Head of caudate nucleus (tissue), 42 donors: ENCODE measurements at regions not wholly inside any gene's neighbourhood (a gene's known extent, or its start where the extent isn't known, plus 50 kb on each side); places are given as distances from the start of the nearest gene placed in this dataset.

ENCODE experiments used
- DNase-seq, 42 donors: peaks; one replicate each; pipeline versions ENCODE4 v3.0.0 to v3.0.0-alpha.2; 2020 to 2021; ENCODE audit warnings: mixed read lengths in 7 of 42
- intact Hi-C: fragments of 100-400 bp; cut with DNase I; formaldehyde crosslinking; loops from one replicate; pipeline ENCODE4 v1.15.0; 2022

GRCh38 chr10:21243748-21244257, 281.7 kb downstream of the SKIDA1 start:
- DNase-seq = peak in 1 of 42 donors; percentile 22

GRCh38 chr10:21242915-21243314, 282.6 kb downstream of the SKIDA1 start:
- intact Hi-C loops = no loop called here
- DNase-seq = no peak

More at GRCh38 chr10:21243748-21244257, 281.7 kb downstream of the SKIDA1 start:
- intact Hi-C loops = no loop called here

DNA sequence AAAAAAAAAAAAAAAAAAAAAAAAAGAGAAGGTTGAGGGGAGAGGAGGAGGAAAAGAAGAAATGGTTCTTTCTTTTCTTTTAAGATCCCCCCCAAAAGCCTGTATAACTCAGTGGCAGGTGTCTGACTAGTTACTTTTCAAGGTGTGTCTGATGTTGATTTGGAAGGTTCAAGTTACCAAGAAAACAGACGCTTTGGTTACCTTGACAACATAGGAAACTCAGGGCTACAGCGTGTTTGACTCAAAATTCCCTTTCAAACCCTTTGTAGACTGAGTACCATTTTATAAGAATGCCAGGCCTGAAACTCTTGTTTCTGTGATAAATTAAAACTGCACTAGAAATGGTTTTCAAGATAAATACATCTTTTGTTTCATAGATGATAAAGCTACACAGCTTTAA, 286.8 kb downstream of the SKIDA1 start:
- intact Hi-C loops = no loop called here
- no peak for DNase-seq

DNA sequence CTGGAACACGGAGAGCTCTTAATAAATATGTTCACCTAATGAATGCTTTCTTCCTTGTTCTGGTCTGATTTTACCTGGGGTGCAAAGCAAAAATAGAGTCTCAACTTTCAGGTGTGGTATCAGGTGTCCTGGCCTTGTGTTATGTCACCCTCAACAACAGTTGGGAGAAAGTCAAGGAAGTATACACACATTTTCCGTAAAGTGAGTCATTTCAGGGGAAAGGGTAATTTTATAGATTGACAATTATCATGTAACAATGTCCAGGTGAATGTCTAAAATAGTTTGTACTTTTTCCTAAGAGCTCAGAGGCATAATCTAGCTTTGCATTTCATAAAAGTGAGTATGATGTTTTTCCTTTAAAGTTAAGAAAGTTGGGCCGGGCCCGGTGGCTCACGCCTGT, 287.4 kb downstream of the SKIDA1 start:
- no peak for DNase-seq
- intact Hi-C loops = no loop called here

GRCh38 chr10:21234761-21235160, 290.7 kb downstream of the SKIDA1 start:
- intact Hi-C loops = no loop called here
- DNase-seq = no peak

DNA sequence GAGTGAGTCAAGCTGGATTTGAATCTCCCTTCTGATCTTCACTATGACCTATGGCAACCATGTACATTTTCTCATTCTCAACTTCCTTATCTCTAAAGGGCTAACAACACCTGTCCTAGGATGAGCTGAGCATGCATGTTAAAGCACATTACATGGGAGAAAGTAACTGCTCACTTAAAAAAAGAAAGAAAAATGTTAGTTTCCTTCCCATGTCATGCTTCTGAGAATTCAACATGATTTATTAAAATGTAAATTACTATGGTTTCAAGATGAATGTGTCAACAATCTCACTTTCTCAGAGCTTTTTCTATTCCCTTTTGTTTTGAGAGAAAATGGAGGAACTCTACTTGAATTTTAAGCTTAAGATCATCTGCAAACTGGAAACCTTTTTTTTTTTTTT, 295.3 kb downstream of the SKIDA1 start:
- intact Hi-C loops = no loop called here
- DNase-seq = no peak

DNA sequence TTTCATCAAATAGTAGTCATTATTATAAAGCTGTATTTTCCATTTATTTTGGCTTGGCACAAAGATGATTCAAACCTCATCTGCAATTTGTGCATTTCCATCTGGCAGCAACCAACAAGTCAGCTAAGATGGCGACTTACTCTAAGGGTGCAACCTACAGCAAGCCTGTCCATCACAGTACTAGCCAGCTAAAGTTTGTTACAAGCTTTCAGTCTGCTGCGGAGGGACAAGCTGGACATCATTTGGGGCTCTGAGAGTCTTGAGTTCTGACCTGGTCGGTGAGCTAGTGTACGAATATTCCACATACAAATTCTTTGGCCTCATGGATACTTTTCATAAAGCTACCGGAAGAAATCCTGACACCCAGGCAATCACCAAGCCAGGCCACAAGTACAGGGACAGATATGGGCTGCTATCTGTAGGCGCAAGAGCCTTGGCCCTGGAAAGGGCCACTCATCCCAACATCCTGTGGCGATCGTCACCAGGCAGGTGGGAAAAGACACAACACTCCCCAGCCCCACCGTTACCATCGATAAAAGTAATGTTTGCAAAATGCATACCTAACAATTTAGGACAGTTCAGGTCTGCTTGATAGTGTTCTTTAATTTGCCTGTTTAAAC, 307.6 kb downstream of the SKIDA1 start:
- intact Hi-C loops = no loop called here
- DNase-seq = no peak

DNA sequence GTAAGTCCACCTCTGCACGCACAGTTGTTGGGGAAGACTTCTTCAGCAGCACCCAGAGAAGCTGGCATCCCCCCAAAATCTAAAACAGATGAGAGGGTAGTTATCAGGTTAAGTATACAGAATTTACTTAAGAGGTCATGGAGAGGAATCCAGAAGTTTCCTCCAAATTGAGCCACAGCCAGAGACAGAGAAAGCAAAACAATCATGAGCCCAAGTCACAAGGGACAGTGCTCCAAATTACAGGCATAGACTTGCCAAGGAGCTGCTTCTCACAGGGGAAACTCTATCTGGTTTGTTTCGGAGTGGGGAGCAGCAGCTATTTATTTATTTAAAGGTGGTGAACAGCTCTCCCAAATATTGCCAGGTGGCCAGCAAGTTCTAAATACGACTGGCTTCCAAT, 308.4 kb downstream of the SKIDA1 start:
- intact Hi-C loops = no loop called here
- peak in 1 of 42 donors; percentile 7 for DNase-seq

DNA sequence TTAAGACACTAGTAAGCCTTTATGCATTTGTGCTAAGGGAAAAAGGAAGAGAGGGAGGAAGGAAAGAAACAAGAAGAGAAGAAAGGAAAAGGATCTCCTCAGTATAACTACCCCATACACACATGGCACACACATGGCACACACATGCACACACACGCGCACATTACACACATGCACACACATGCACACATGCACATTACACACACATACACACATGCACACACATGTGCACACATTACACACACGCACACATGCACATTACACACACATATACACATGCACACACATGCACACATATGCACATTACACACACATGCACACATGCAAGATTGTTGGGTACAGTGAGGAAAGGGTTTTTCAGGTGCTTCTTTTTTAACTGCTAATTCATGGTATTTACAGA, 311.2 kb downstream of the SKIDA1 start:
- DNase-seq = no peak
- intact Hi-C loops = no loop called here

- no peak for DNase-seq
- intact Hi-C loops = no loop called here
Measured at GRCh38 chr10:21213381-21213780, 312.1 kb downstream of the SKIDA1 start.

GRCh38 chr10:21212912-21213311, 312.6 kb downstream of the SKIDA1 start:
- DNase-seq = no peak
- intact Hi-C loops = no loop called here

- DNase-seq = no peak
- intact Hi-C loops = no loop called here
Measured at GRCh38 chr10:21212348-21212747, 313.1 kb downstream of the SKIDA1 start.

DNA sequence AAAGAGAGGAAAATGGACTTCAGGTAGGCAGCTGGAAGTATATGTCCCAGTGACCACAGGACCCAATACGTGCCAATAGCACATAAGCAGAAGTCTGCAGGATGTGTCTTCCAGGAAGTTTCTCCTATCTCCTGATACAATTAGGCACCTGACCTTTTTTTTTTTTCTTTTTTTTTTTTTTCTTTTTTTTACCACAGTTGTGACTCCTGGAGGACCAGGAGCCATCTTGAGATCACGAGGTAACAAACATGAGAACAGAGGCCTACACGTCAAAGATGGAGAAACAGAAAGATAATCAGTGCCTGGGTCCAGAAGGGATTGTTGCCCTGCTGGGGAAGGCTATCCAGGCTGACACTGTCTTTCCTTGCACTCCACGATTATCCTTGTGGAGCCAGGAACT, 312.4 kb upstream of the NEBL start:
- DNase-seq = no peak
- intact Hi-C loops = no loop called here

GRCh38 chr10:21208666-21209316, 311.7 kb upstream of the NEBL start:
- intact Hi-C loops = no loop called here
- DNase-seq = no peak

DNA sequence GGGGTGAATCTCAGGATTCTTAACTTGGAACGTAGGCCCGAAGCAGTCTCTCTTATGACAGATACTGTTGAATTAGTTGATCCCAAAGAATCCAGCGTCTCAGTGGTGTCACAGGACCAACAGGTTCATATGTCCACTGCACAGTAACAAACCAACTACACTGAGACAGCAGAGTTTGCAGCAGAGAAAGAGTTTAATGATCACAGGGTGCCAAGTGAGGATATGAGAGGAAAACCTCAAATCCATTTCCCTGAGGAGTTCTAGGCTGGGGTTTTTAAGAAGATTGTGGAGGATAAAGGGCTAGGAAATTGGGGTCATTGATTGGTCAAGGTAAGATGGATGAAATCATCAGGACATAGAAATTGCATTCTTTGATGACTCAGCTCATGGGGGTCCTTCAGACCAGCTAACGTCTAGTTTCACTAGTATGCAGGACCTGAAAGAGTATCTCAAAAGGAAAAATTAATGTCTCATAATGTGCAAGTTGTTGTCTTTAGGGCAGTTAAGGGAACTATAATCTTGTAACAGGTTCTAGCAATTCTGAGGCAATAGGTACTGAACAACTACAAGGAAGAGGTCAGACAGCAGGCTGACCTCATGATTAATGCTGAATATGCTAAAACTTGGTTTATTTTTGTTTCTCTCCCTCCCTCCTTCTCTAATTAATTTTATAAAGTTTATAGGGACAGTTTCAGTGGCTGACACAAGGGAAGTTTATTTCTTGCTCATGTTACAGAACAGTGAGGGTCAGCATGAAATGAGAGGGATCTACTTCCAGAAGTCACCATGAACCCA, 310.9 kb upstream of the NEBL start:
- no peak for DNase-seq
- intact Hi-C loops = no loop called here

- no peak for DNase-seq
- intact Hi-C loops = no loop called here
Measured at GRCh38 chr10:21205328-21205727, 308.2 kb upstream of the NEBL start.

DNA sequence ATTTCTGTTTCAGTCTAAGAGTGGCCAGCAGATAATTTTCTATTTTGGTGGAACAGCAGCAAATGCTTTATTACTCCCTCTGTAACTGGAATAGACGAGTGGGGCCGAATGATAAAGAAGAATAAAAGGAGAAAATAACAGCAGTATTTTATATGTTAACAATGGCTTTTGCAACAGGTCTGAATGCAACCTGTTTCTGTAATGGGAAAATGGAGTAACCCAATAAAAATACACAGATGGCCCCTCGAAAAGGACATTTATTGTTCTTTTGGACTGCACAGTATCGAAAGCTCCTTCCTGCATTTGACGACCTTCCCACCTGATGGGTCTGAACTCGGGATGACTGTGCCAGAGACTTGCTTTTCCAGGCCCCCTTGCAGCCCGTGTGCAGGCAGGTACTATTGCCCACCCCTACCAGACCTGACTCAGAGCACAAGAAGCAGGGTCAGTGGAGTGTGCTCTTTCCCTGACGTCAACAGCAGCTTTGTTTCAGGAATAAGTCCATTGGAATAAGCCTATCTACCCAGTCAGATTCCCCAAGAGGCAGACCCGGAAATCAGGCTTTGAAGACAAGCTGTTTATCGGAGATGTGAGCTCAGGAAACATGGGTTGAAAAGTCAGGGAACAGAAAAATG, 306.5 kb upstream of the NEBL start:
- intact Hi-C loops = no loop called here
- no peak for DNase-seq

- no peak for DNase-seq
- intact Hi-C loops = no loop called here
Measured at GRCh38 chr10:21202776-21203462, 305.8 kb upstream of the NEBL start.

DNA sequence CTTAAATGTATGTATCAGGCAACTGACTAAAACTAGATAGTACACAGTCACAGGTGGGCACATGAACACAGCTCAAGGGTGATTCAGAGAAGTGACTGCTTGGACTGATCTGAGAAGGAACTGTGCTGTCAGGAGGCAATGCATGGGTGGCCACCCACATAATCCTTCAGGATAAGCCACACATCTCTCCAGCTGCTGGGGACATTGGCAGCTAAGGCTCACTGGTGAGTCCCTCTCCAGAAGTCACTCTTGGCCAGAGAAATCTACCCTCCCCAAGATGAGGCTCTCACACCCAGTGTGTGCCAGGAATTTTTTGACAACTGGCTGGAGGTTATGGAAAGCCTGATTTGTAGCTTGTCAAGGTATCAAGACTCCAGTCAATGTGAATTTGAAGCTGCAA, 302.4 kb upstream of the NEBL start:
- intact Hi-C loops = no loop called here
- no peak for DNase-seq
